Hepatocyte (in vitro differentiated cells): ENCODE measurements at regions not wholly inside any gene's neighbourhood (a gene's known extent, or its start where the extent isn't known, plus 50 kb on each side); places are given as distances from the start of the nearest gene placed in this dataset.

ENCODE experiments used
- DNase-seq: peaks from one replicate; pipeline ENCODE4 v3.0.0-alpha.2; 2016; ENCODE audit warnings: low spot score
- H2AFZ ChIP-seq: fragments of 200-600 bp; sonication (generic); 2 replicates; pipeline ENCODE4 v1.6.0; 2016; ENCODE audit warnings: antibody characterized with exemption, mild to moderate bottlenecking
- H3K27ac ChIP-seq: fragments of 200-600 bp; sonication (generic); 2 replicates; pipeline ENCODE4 v1.5.1; 2016; ENCODE audit warnings: mild to moderate bottlenecking
- H3K27me3 ChIP-seq: fragments of 200-600 bp; sonication (generic); 2 replicates; pipeline ENCODE4 v1.6.1; 2016
- H3K36me3 ChIP-seq: fragments of 200-600 bp; sonication (generic); replicated peaks from 2 replicates; pipeline ENCODE4 v1.5.1; 2016; ENCODE audit warnings: low read depth; ENCODE audit not compliant: insufficient read depth
- H3K4me1 ChIP-seq: fragments of 200-600 bp; sonication (generic); 2 replicates; pipeline ENCODE4 v1.5.1; 2016; ENCODE audit warnings: mild to moderate bottlenecking, moderate library complexity; ENCODE audit not compliant: insufficient read depth
- H3K4me2 ChIP-seq: fragments of 200-600 bp; sonication (generic); 2 replicates; pipeline ENCODE4 v1.6.0; 2016
- H3K4me3 ChIP-seq: fragments of 200-600 bp; sonication (generic); 2 replicates; pipeline ENCODE4 v1.5.1; 2016; ENCODE audit warnings: mild to moderate bottlenecking
- H3K79me2 ChIP-seq: fragments of 200-600 bp; sonication (generic); 2 replicates; pipeline ENCODE4 v1.6.0; 2017; ENCODE audit warnings: mild to moderate bottlenecking
- H3K9me2 ChIP-seq: fragments of 200-600 bp; sonication (generic); replicated peaks from 2 replicates; pipeline ENCODE4 v1.6.0; 2017; ENCODE audit warnings: mild to moderate bottlenecking; ENCODE audit not compliant: insufficient read depth
- H3K9me3 ChIP-seq: fragments of 200-600 bp; sonication (generic); 2 replicates; pipeline ENCODE4 v1.5.1; 2016; ENCODE audit warnings: low read depth, mild to moderate bottlenecking
- H4K20me1 ChIP-seq: fragments of 200-600 bp; sonication (generic); 2 replicates; pipeline ENCODE4 v1.6.0; 2016; ENCODE audit warnings: mild to moderate bottlenecking; ENCODE audit not compliant: insufficient read depth, poor library complexity, severe bottlenecking
- EZH2 ChIP-seq: fragments of 200-600 bp; sonication (generic); IDR thresholded peaks from 2 replicates; pipeline ENCODE4 v1.6.1; 2016; ENCODE audit warnings: antibody characterized with exemption, mild to moderate bottlenecking, borderline replicate concordance
- EZH2phosphoT487 ChIP-seq: fragments of 200-600 bp; sonication (generic); IDR thresholded peaks from one replicate; pipeline ENCODE4 v1.6.1; 2018; ENCODE audit warnings: antibody characterized with exemption, mild to moderate bottlenecking, low read depth, moderate library complexity; ENCODE audit not compliant: unreplicated experiment, severe bottlenecking
- WGBS: methylation state at CpG from one replicate; pipeline ENCODE4 v1.1.6; 2016; ENCODE audit warnings: low lambda C conversion rate; ENCODE audit errors: missing lambda C conversion rate; 5-methylcytosine and 5-hydroxymethylcytosine counted together
- TF ChIP-seq, protein P1 (sequence below): fragments of 200-600 bp; sonication (generic); IDR thresholded peaks from 2 replicates; pipeline ENCODE4 v1.5.1; 2016; ENCODE audit warnings: antibody characterized with exemption, mild to moderate bottlenecking; ENCODE audit not compliant: poor library complexity

- Histone ChIP-seq H3K9me2 (no peaks in the 10 kb centered on the region), H3K27me3 (no peaks in the 10 kb centered on the region), H3K9me3 (no peaks in the 10 kb centered on the region), H3K36me3 (no peaks in the 10 kb centered on the region), H2AFZ (no peak overlapping the region), H3K79me2 (no peaks in the 10 kb centered on the region), H3K4me1 (no peaks in the 10 kb centered on the region), H3K27ac (no peak overlapping the region), H3K4me3 (no peak overlapping the region), H4K20me1 (no peaks in the 10 kb centered on the region), H3K4me2 (no peak overlapping the region)
- TF ChIP-seq, protein P1, sequence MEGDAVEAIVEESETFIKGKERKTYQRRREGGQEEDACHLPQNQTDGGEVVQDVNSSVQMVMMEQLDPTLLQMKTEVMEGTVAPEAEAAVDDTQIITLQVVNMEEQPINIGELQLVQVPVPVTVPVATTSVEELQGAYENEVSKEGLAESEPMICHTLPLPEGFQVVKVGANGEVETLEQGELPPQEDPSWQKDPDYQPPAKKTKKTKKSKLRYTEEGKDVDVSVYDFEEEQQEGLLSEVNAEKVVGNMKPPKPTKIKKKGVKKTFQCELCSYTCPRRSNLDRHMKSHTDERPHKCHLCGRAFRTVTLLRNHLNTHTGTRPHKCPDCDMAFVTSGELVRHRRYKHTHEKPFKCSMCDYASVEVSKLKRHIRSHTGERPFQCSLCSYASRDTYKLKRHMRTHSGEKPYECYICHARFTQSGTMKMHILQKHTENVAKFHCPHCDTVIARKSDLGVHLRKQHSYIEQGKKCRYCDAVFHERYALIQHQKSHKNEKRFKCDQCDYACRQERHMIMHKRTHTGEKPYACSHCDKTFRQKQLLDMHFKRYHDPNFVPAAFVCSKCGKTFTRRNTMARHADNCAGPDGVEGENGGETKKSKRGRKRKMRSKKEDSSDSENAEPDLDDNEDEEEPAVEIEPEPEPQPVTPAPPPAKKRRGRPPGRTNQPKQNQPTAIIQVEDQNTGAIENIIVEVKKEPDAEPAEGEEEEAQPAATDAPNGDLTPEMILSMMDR, result no peak
- TF ChIP-seq EZH2, result no peak
- TF ChIP-seq EZH2phosphoT487, result no peak
- DNase-seq, result no peak
- 91% methylated on average over 24 of the region's 24 CpGs for WGBS
These were observed 117.1 kb upstream of the ZNF91 start for GRCh38 chr19:23512151-23512925.

DNA sequence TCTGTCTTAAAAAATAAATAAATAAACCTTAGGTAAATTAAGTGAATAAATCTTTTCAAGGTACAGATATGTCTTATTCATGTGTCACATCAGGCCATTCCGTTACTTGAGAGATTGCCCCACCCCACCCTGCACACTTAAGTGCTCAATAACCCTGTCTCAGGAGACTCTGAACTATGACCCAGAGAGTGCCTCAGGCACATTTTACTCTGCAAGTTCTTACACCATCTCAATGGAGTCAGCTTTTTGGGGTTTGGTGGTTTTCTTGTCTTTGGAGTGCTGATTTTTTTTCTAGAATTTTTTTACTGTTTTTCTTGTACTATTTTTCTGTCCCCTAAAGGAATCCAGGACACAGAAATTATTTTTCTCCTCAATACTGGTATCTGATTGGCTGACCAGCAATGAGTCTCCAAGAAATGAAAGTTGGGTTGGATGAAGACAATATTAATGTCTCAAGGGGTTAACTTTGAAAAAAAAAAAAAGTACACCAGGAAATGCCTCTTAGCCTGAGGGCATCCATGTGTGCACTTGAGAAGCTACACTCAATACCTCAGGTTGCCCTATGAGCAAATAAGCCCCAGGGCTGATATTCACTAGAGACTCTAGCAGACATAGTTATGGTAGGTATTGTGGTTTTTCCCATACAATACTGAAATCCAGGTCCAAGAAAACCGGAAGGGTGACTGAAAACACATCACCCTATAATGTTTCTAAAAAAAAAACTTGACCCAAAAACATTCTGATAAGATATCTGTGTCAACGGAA, 114.6 kb upstream of the ZNF91 start:
- Histone ChIP-seq H3K9me3 (no peaks in the 10 kb centered on the region), H3K4me2 (no peak overlapping the region), H3K9me2 (no peaks in the 10 kb centered on the region), H4K20me1 (no peaks in the 10 kb centered on the region), H3K27me3 (no peaks in the 10 kb centered on the region), H3K27ac (no peak overlapping the region), H3K4me3 (no peak overlapping the region), H3K4me1 (no peaks in the 10 kb centered on the region), H3K36me3 (no peaks in the 10 kb centered on the region), H3K79me2 (no peaks in the 10 kb centered on the region), H2AFZ (no peak overlapping the region)
- no peak for DNase-seq
- WGBS, result 68% methylated on average over 3 of the region's 3 CpGs
- TF ChIP-seq EZH2 (no peak), EZH2phosphoT487 (no peak)
- TF ChIP-seq, protein P1, result no peak

DNA sequence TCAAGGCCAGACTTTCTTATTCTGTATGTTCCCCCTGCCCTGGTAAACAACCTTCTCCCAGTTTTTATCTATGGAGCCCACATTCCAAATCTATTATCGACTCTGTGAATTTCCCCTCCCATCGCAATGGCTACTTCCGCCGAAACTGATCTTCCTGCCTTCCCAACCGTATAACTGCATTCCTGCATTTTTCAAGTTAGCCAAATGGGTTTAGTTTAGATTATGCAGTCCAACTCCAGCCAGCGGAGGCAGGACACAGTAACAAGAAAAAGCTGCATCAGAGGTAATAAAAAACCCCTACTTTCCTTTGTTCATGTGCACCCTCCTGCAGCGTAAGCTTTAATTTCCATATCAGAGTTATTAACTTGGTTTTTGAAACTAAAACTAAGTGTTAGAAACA, 112.2 kb upstream of the ZNF91 start:
- Histone ChIP-seq H2AFZ (no peak overlapping the region), H3K9me3 (no peaks in the 10 kb centered on the region), H4K20me1 (no peaks in the 10 kb centered on the region), H3K9me2 (no peaks in the 10 kb centered on the region), H3K27ac (no peak overlapping the region), H3K27me3 (no peaks in the 10 kb centered on the region), H3K36me3 (no peaks in the 10 kb centered on the region), H3K79me2 (no peaks in the 10 kb centered on the region), H3K4me1 (no peaks in the 10 kb centered on the region), H3K4me3 (no peak overlapping the region), H3K4me2 (no peak overlapping the region)
- TF ChIP-seq EZH2 (no peak), EZH2phosphoT487 (no peak)
- TF ChIP-seq, protein P1, result no peak
- WGBS, result 92% methylated on average over 7 of the region's 7 CpGs
- no peak for DNase-seq
